UCSD-AML1 (cell line): ENCODE measurements at regions not wholly inside any gene's neighbourhood (a gene's known extent, or its start where the extent isn't known, plus 50 kb on each side); places are given as distances from the start of the nearest gene placed in this dataset.

Source experiments
- DNase-seq: peaks from one replicate; lab custom pipeline; 2025; ENCODE audit not compliant: unreplicated experiment; lab: John Stamatoyannopoulos, UW

DNA sequence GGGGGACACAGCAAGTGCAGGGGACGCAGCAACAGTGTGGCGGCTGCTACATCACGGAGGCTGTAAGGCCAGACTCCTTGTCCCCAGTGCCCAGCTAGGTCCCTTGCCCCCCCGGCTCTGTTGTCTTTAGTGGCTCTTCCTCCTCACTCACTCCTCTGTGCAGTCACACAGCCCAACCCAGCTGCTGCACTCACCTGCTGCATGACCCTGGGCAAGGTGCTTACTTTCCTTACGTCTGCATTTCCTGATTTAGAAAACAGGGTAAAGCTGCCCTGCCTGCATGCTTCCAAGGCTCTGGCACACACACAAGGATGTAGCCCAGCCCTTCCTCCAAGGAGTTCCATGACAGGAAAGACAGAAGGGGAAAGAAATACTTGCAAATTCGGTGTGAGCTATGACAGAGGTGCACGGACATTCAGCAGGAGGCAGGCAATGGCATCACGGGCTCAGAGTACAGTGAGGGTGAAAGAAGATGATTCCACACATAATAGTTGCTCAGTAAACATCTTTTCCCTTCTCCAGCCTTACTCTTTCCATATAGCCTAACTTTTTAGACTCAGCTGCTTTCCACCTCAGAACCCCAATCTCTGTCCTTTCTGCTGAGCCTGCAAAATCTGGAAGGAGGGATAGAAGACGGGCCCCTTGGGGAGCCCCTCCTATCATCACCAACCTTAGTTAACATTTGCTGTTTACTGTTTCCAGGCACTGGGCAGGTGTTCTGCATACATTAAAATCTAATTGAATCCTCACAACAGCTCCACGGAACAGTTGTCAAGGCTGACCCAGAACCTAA lies 150.9 kb downstream of the MRM1 start:
- DNase-seq, result no peak

DNA sequence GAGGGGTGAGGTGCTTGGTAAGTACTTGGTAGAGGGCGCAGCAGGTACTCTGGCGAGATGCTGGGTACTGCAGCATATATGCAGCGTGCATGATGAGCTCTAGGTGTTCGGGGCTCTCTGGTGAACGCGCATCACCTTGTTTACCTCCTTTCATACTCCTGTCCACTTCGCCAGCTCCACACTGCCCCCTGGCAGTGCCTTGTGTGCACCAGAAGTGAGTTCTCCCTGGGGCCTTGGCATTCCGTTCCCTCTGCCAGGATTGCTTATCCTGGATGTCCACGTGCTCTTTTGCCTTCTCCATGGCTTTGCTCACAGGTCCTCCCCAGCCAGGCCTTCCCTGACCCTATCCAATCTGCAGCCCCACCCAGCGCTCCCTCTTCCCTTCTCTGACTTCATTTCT lies 154.2 kb downstream of the MRM1 start:
- DNase-seq, result peak; percentile 34

DNA sequence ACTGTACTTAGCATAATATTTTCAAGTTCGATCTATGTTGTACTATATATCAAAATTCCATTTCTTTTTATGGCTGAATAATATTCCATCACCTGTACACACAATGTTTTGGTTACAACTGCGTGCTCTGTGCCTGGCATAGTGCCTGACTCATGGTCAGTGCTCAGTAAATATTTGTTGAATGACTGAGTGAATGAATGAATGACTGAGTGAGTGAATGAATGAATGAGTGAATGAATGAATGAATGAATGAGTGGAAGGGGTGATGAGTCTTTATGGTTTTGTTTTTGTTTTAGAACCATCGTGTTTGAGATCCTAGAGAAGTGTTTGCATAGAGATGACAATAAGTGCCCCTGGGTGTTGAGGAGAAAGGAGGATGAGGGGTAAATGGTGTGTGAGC lies 155.3 kb downstream of the MRM1 start:
- DNase-seq, result no peak

DNA sequence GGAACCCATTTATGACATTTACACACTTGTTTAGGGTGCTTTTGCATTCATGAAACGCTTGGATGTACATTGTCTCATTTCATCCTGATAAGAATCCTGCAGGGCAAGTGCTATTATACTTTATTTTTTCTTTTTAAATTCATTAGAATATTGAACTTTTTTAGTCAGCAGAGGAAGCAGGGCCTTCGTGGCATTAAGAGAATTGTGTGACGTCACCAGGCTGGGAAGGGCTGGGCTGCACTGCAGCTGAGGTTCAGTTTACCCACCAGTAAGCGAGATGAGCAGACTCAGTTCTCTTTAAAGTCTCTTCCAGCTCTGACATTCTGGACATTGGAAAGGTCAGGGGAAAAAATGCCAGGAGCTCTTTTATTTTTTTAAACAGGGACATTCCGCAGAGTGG lies 159.0 kb downstream of the MRM1 start:
- no peak for DNase-seq

DNA sequence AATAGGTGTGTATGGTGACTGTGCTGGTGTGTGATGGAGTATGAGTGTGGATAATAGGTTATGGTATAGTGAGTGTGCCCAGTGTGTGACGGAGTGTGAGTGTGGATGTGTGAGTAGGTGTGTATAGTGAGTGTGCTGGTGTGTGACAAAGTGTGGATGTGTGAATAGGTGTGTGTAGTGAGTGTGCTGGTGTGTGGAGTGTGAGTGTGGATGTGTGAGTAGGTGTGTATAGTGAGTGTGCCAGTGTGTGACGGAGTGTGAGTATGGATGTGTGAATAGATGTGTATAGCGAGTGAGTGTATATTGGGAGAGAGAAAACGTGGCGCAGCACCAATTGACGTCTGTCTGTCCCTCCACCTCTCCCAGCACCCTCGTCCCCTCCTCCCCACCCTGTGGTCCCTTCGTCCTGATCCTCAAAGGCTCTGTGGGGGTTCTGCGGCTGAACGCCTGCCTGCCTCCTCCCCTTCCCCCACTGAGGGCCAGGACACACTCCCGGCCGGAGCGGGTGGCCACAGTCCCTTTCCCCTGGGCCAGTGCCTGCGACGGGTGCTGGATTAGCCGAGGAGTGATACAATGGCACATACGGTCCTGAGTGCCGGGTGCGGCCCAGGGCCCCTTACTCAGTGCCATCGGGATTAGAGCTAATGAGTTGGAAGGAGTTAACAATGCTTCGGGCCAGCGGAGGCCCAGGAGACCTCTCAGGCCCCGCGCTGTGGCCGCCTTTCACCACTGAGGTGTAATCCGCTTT lies 160.0 kb downstream of the MRM1 start:
- DNase-seq, result no peak

DNA sequence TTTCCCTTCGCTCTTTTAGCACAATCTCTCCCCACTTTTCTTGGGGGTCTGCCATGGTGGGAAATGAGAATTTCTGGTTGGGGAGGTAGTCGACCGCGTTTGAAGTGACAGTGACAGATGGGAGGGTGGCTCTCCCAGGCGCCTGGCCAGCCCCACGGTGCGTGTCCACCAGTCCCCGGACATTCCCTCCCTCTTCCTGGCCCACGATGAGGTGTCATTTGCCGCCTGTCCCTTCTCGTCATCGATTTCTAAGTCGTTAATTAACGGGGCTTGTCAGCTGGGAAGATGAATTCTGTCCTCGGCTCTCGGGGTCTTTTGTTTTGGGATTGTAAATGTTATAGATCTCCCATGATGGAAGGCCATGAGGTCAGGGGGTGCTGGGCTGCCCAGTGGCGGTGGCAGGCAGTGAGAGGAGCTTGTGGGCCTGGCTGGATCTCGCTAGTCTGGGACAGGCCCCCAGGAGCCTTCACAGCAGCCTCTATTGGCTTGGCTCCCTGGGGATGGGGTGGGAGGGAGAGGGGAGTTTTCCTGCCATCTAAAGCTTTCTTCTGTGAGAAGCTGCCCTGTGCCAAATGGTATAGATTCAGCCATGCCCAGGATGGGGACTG lies 164.2 kb downstream of the MRM1 start:
- DNase-seq, result no peak

DNA sequence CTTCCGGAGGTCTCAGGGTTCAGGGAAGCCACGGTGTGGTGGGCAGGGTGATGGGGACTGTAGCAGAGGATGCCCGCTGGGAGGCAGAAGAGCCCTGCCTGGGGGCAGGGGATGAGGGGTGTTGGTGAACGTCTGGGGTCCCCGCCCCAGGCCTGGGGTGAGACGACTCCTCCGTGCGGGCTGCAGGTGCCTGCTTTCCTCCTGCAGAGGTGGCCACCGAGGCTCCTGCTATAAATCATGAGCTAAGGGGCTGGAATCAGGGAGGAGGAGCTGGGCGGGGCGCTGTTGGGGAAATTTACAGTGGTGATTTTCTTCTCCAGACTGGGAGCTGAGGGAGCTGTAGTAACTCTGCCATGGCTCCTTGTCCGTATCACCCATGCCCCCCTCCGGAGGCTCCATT lies 167.0 kb downstream of the MRM1 start:
- DNase-seq, result no peak

DNA sequence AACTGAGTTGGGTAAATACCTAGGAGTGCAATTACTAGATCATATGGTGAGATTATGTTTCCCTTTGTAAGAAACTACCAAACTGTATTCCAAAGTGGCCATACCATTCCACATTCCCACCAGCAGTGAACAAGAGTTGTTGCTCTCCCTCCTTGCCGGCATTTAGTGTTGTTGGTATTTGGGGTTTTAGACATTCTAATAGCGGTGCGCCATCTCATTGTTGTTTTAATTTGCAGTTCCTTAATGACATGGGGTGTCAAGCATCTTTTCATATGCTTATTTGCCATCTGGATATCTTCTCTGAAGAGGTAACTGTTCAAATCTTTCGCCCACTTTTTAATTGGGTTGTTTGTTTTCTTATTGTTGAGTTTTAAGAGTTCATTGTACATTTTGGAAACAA lies 164.2 kb upstream of the LHX1 start:
- DNase-seq, result no peak

DNA sequence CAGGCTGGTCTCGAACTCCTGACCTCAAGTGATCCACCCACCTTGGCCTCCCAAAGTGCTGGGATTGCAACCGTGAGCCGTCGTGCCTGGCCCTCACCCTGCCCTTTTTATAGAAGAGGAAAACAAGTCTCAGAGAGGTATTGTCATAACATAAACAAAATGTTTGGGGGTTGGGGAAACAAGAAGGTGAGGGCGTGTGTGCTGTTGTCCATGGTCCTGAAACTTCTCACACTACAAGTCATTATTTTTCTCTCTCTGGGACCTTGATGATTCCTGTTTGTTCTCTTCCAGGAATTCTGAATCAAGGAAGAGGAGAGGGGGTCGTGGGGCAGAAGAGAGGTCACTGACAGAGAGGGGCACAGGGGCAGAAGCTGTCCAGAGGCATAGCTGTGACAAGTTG lies 160.2 kb upstream of the LHX1 start:
- DNase-seq, result no peak

DNA sequence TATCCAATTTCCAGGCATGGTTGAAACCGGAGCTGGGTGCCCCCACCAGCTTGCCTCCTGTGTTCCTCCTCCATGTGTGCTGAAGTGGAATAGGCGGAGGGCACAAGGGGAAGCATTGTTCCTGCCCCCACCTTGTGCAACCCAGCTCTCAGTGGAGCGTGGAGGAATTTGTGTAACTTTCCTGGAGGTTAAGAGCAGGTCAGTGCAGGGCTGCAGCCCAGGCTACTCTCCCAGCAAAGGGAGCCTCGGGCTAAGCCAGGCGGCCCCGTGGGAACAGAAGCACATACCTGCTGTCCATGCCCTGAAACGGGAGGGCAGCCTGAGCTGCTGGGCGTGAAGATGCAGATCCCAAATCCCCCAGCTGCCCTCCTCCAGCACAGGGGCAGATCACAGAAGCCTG lies 158.8 kb upstream of the LHX1 start:
- no peak for DNase-seq

DNA sequence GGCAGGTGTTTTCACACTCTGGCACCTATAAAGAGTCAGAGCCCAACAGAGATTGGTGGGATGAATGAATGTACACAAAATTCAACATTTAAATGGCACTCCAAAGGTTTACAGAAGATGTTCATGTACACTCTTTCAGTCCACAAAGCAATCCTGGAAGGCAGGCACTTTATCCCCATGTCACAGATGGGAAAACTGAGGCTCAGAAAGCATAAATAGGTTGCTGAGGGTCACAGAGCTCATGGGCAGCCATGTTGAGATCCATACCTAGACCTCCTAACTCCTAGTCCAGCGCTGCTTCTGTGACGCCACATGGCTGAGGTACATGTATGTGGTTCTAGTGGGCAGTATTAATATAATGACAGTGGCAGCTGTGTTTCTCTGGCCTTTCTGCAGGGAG lies 157.7 kb upstream of the LHX1 start:
- no peak for DNase-seq

DNA sequence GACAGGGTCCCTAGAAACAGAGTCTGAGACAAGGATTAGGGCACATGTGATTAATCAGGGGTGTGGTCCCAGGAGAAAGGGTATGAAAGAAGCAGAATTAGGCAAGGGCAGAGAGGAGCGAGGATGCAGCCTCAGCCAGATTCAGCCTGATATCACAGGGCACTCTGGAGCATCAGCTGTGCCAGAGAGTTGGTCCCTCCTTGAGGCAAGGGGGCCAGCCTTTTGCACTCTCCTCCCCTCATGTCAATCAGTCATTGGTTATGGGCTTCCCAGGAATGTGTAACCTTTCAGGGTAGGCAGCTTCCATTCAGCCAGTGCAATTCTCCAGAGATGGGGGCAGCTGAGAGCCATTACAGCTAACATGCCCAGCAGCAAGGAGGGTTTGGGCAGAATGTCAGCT lies 152.6 kb upstream of the LHX1 start:
- DNase-seq, result no peak

DNA sequence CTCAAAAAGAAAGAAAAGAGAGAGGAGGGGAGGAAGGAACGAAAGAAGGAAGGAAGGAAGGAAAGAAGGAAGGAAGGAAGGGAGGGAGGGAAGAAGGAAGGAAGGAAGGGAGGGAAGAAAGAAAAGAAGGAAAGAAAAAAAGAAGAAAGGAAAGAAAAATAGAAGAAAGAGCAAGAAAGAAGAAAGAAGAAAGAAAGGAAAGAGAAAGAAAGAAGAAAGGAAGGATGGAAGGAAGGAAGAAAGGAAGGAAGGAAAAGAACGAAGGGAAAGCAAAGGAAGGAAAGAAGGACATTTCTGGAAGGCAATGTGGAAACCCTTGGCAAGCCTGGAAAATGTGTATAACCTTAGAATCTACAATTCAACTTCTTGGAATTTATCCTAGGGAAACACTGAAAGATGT lies 150.4 kb upstream of the LHX1 start:
- no peak for DNase-seq

DNA sequence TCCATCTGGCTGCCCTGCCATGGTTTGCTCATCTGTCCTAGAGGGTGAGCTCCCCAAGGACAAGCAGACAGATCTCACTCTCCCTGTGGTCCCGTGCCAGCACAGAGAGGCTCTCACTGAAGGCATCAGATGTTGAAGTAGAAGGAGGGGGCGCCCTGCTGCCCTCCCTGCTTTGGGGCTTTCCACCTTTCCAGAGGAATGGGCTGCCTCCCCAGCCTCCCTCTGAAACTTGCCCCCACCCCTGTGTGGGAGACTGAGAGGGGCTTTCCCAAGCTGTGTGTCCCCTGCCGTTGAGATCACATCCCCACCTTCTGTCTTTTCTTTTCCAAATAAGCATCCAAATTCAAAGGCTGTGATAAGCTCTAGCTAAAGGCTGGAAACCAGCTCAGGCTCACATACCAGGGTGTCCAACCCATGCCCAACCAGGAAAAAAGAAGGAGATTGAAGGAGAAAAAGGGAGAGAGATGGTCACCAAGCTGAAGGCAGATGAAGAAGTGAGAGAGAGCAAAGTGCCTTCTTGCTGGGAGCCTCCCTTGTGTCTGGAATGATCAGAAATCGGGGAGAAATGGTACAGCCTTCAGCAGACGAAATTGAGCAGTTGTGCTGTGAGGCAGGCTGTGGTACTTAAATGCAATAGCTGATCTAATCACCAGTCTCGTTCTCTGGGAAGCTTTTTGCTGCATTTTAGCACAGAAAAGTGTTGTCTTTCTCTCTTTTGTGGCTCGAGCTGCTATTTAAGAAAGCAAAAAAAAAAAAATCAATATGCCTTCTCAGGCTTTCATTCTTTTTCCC lies 145.9 kb upstream of the LHX1 start:
- no peak for DNase-seq

DNA sequence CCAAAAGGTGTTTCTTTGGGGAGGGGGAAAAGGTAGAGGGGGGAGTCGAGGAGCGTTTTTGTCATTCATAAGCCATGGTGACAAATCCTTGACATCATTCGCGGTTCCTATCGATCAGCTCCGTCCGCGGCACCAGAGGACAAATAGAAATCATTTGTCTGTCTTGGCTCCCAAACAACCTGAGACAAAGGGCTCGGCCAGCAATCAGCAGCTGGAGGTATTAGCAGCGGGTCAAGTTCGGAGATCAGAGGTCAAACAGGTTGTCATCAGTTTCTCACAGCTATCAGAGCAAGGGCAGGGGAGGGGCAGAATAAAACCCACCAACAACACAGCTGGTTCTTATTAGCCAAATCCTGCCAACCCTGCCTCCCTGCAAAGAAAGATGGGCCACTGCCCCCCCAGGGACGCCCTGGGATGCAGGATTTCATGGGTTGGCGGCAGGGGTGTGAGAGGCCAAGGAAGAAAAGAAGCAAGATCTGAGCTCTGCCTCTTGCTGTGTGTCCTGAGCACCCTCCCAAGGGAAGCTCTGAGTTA lies 145.3 kb upstream of the LHX1 start:
- DNase-seq, result no peak

DNA sequence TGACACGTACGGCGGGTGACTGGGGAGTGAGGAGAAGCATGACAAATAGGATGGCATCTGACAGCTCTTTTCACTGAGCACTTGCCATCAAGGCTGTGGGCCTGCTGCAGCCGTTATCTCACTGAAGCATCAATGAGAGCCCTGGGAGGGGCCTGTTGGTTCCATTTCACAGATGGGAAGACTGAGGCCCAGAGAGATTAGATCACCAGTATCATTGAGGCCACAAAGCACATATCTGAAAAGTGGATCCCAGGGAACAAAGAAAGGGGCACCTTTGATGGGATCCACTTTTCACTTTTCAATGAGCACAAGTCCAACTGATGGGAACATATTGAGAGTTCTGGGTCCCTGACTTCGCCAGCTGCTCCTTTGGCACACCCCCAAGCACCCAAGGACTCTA lies 144.4 kb upstream of the LHX1 start:
- no peak for DNase-seq

DNA sequence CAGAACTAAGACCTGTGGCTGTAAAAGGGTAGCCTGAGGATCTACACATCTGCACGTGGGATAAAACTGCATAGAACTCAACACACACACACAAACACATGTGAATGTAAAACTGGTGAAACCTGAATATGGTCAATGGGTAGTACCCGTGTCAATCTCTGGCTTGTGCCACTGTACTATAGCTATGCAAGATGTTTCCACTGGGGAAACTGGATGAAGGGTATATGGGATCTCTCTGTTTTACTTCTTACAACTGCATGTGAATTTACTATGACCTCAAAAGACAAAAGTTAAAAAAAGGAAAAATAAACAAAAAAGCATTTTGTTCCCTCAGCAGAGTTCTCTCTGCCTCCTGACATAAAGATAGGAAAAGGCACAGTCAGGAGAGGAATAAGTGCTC lies 143.3 kb upstream of the LHX1 start:
- DNase-seq, result no peak

DNA sequence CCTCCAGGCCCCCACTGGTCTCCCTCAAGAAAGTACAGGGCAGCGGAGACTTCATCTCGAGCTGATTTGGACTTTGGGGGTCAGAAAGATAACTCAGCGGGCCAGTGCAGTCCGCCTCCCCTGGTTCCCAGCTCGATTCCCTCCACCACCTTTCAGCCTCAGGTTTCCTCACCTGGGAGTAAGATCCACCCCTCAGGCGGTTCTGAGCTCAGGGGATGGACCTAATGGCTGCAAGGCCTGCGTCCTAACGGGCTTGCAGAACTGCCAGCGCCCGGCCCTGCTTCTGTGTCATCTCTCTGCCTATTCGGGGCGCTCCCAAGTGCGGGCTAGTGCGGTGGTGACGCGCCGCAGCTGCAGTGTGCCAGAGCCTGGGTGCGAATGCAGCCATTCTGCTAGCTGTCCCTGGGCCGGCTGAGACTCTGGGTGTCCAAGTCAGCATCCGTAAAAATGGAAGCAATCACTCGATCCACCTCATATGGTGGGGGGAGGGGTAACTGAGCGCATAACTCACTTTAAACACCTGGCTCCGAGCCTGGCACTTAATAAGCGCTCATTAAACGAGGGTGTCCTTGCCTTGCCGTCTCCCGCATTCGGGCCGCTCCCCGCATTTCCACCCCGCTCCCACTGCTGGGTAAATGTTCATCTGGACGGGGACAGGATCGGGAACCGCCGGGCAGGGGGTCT lies 129.6 kb upstream of the LHX1 start:
- DNase-seq, result no peak

DNA sequence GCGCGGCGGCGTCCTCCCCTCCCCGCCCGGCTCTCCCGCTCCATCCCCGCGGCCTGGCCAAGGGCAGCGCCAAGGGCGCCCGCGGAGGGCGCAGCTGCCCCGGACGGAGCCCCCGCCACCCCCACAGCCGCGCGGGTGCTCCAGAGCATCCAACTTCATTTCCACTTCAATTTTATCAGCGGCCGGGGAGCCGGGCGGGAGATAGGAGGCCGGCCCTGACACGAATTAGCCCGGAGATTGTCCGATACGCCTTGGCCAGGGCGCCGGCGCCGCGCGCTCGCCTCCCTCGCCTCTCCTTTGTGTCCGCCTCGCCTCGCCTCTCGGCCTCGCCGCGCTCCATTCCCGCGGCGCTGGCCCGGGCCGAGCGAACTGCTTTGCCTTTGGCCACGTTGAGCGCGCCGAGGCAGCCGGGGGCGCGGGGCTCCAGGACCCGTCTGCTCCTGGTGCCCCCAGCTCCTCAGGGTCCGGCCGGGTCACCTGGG lies 129.1 kb upstream of the LHX1 start:
- DNase-seq, result no peak

DNA sequence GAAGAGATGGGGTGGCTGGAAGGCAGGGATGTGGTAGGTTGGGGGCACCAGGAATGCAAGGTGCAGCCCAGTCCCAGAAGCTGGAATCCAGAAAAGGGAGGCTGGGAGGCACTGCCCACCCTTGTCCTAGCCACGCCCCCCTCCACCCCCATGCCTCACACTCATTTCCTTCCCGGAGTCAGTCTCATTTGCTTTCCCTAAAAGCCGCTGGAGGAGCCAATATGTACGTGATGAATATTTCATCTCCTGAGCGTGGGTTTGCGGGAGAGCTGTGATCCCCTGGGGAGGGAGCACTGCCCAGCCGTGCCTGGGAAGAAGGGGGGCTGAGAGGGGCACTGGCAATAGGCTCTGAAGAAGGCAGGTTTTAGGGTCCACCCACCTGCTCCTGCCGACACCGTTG lies 124.5 kb upstream of the LHX1 start:
- no peak for DNase-seq

DNA sequence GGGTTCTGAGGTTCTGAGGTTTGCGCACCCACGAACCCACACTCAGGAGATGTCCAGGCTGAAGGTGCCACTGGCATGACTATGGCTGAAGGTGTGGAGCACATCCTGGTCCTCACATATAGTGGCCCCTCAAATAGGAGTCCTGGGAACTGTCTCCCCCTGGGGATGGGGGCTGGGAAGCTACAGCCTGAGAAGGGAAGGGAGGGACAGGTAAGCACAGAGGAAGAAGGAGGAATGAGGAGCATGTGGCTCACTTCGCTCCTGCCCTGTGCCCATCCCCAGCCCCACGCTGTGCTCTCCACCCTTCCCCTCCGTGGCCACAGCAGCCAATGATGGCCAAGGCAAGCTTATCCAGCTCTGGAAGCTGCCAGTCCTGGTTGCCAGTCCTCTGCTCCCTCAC lies 123.9 kb upstream of the LHX1 start:
- DNase-seq, result no peak
